ENCODE measurements at regions not wholly inside any gene's neighbourhood (a gene's known extent, or its start where the extent isn't known, plus 50 kb on each side); places are given as distances from the start of the nearest gene placed in this dataset.

DNA sequence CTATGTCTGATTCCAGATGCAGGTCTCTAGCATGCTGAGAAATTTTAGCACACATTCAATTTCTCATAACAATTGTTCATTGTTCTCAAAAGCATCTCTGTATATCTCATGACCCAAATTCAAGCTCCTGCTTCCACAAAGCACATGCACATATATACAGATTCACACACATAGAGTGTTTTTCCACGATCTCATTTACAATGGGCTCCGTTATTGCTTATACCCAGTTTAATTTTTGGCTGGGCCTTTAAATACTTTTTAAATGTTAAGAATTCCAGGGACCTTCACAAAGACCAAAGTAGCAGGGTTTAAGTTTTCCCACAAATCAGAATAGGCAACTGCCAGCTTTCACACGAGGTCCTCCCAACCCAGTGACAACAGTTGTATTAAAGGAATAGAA, 333.5 kb upstream of the SEMA6D start:
- Histone ChIP-seq H3K27ac (ENCODE audit: low read depth in 1 of 2, low read length in 2 of 2) (no peak overlapping the region), H3K9ac (ENCODE audit: low read depth in 1 of 2, low read length in 2 of 2) (no peak overlapping the region), H3K4me1 (ENCODE audit: control insufficient read depth in 4 of 4, insufficient read depth in 4 of 4, low read length in 3 of 4) (no peaks in the 10 kb centered on the region), H3K27me3 (ENCODE audit: control insufficient read depth in 4 of 4, insufficient read depth in 4 of 4, low read length in 3 of 4) (no peaks in the 10 kb centered on the region), H3K9me3 (ENCODE audit: control insufficient read depth in 4 of 4, low read length in 3 of 4) (no peaks in the 10 kb centered on the region), H3K4me3 (ENCODE audit: low read depth in 1 of 3, low read length in 3 of 3) (no peak overlapping the region), H3K36me3 (ENCODE audit: control insufficient read depth in 4 of 4, insufficient read depth in 3 of 4, low read depth in 1 of 4, low read length in 3 of 4) (no peaks in the 10 kb centered on the region)
- TF ChIP-seq JUND (IDR thresholded peaks at IDR 0.05) = no peak
- TF ChIP-seq, protein P1, sequence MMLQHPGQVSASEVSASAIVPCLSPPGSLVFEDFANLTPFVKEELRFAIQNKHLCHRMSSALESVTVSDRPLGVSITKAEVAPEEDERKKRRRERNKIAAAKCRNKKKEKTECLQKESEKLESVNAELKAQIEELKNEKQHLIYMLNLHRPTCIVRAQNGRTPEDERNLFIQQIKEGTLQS (IDR thresholded peaks at IDR 0.05) = no peak
- TF ChIP-seq GABPA (IDR thresholded peaks at IDR 0.05 in 1 of 2, conservative IDR thresholded peaks at IDR 0.05 in 1 of 2) = no peak
- TF ChIP-seq HNF4G (IDR thresholded peaks at IDR 0.05) = no peak
- TF ChIP-seq YY1 (IDR thresholded peaks at IDR 0.05) = no peak
- TF ChIP-seq, protein P2, sequence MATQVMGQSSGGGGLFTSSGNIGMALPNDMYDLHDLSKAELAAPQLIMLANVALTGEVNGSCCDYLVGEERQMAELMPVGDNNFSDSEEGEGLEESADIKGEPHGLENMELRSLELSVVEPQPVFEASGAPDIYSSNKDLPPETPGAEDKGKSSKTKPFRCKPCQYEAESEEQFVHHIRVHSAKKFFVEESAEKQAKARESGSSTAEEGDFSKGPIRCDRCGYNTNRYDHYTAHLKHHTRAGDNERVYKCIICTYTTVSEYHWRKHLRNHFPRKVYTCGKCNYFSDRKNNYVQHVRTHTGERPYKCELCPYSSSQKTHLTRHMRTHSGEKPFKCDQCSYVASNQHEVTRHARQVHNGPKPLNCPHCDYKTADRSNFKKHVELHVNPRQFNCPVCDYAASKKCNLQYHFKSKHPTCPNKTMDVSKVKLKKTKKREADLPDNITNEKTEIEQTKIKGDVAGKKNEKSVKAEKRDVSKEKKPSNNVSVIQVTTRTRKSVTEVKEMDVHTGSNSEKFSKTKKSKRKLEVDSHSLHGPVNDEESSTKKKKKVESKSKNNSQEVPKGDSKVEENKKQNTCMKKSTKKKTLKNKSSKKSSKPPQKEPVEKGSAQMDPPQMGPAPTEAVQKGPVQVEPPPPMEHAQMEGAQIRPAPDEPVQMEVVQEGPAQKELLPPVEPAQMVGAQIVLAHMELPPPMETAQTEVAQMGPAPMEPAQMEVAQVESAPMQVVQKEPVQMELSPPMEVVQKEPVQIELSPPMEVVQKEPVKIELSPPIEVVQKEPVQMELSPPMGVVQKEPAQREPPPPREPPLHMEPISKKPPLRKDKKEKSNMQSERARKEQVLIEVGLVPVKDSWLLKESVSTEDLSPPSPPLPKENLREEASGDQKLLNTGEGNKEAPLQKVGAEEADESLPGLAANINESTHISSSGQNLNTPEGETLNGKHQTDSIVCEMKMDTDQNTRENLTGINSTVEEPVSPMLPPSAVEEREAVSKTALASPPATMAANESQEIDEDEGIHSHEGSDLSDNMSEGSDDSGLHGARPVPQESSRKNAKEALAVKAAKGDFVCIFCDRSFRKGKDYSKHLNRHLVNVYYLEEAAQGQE (IDR thresholded peaks at IDR 0.05) = no peak
- no peak for TF ChIP-seq RXRA (IDR thresholded peaks at IDR 0.05)
- TF ChIP-seq FOXA1 (IDR thresholded peaks at IDR 0.05) = no peak
- TF ChIP-seq FOXA2 (IDR thresholded peaks at IDR 0.05) = no peak
- no peak for TF ChIP-seq EGR1 (IDR thresholded peaks at IDR 0.05; ENCODE audit: low read depth in 2 of 2)
- TF ChIP-seq NR2F2 (IDR thresholded peaks at IDR 0.05) = no peak
- TF ChIP-seq RAD21 (IDR thresholded peaks at IDR 0.05) = no peak
- TF ChIP-seq, protein P3, sequence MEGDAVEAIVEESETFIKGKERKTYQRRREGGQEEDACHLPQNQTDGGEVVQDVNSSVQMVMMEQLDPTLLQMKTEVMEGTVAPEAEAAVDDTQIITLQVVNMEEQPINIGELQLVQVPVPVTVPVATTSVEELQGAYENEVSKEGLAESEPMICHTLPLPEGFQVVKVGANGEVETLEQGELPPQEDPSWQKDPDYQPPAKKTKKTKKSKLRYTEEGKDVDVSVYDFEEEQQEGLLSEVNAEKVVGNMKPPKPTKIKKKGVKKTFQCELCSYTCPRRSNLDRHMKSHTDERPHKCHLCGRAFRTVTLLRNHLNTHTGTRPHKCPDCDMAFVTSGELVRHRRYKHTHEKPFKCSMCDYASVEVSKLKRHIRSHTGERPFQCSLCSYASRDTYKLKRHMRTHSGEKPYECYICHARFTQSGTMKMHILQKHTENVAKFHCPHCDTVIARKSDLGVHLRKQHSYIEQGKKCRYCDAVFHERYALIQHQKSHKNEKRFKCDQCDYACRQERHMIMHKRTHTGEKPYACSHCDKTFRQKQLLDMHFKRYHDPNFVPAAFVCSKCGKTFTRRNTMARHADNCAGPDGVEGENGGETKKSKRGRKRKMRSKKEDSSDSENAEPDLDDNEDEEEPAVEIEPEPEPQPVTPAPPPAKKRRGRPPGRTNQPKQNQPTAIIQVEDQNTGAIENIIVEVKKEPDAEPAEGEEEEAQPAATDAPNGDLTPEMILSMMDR (IDR thresholded peaks at IDR 0.05; ENCODE audit: low read depth, low read length, missing input control) = no peak
- TF ChIP-seq, protein P4, sequence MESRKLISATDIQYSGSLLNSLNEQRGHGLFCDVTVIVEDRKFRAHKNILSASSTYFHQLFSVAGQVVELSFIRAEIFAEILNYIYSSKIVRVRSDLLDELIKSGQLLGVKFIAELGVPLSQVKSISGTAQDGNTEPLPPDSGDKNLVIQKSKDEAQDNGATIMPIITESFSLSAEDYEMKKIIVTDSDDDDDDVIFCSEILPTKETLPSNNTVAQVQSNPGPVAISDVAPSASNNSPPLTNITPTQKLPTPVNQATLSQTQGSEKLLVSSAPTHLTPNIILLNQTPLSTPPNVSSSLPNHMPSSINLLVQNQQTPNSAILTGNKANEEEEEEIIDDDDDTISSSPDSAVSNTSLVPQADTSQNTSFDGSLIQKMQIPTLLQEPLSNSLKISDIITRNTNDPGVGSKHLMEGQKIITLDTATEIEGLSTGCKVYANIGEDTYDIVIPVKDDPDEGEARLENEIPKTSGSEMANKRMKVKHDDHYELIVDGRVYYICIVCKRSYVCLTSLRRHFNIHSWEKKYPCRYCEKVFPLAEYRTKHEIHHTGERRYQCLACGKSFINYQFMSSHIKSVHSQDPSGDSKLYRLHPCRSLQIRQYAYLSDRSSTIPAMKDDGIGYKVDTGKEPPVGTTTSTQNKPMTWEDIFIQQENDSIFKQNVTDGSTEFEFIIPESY (IDR thresholded peaks at IDR 0.05) = no peak
- no peak for TF ChIP-seq HNF4A (conservative IDR thresholded peaks at IDR 0.05)
- TF ChIP-seq TAF1 (conservative IDR thresholded peaks at IDR 0.05) = no peak
- 71% methylated on average over 3 of the region's 3 CpGs for WGBS
- DNase-seq (ENCODE audit: low spot score) = no peak

DNA sequence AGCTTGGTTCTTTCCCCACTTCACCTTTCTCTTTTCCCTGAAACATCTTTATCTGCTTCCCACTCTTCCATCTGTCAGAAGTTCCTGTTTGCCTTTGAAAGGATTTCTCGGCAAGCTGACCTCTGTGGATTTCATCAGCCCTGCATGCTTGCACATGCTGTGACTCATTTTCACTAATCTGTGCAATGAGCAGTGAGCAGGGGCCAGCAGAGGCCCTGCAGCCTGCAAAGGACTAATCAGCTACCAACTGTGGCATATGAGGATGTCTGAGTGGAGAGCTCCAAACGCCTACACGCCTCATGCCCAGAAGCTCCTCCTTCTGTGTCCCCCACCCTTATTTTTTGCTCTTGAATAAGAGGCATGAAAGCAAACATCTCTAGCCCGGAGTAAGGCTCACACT, 333.0 kb upstream of the SEMA6D start:
- no peak for TF ChIP-seq FOXA2 (IDR thresholded peaks at IDR 0.05)
- TF ChIP-seq GABPA (IDR thresholded peaks at IDR 0.05 in 1 of 2, conservative IDR thresholded peaks at IDR 0.05 in 1 of 2) = no peak
- TF ChIP-seq RAD21 (IDR thresholded peaks at IDR 0.05) = no peak
- no peak for TF ChIP-seq EGR1 (IDR thresholded peaks at IDR 0.05; ENCODE audit: low read depth in 2 of 2)
- TF ChIP-seq, protein P3 (IDR thresholded peaks at IDR 0.05; ENCODE audit: low read depth, low read length, missing input control) = no peak
- TF ChIP-seq TAF1 (conservative IDR thresholded peaks at IDR 0.05) = no peak
- no peak for TF ChIP-seq HNF4G (IDR thresholded peaks at IDR 0.05)
- TF ChIP-seq, protein P1 (IDR thresholded peaks at IDR 0.05) = no peak
- TF ChIP-seq, protein P5, sequence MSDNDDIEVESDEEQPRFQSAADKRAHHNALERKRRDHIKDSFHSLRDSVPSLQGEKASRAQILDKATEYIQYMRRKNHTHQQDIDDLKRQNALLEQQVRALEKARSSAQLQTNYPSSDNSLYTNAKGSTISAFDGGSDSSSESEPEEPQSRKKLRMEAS (IDR thresholded peaks at IDR 0.05) = no peak
- no peak for TF ChIP-seq HNF4A (conservative IDR thresholded peaks at IDR 0.05)
- no peak for TF ChIP-seq JUND (IDR thresholded peaks at IDR 0.05)
- TF ChIP-seq, protein P2 (IDR thresholded peaks at IDR 0.05) = no peak
- TF ChIP-seq RXRA (IDR thresholded peaks at IDR 0.05) = no peak
- H3K4me3 ChIP-seq (ENCODE audit: low read depth in 1 of 3, low read length in 3 of 3) = no peak overlapping the region
- no peak for DNase-seq (ENCODE audit: low spot score)
- no peak overlapping the region for H3K27ac ChIP-seq (ENCODE audit: low read depth in 1 of 2, low read length in 2 of 2)
- WGBS = 44% methylated on average over 4 of the region's 4 CpGs
- no peaks in the 10 kb centered on the region for H3K36me3 ChIP-seq (ENCODE audit: control insufficient read depth in 4 of 4, insufficient read depth in 3 of 4, low read depth in 1 of 4, low read length in 3 of 4)
- no peak overlapping the region for H3K9ac ChIP-seq (ENCODE audit: low read depth in 1 of 2, low read length in 2 of 2)
- H3K4me1 ChIP-seq (ENCODE audit: control insufficient read depth in 4 of 4, insufficient read depth in 4 of 4, low read length in 3 of 4) = no peaks in the 10 kb centered on the region
- H3K27me3 ChIP-seq (ENCODE audit: control insufficient read depth in 4 of 4, insufficient read depth in 4 of 4, low read length in 3 of 4) = no peaks in the 10 kb centered on the region
- no peaks in the 10 kb centered on the region for H3K9me3 ChIP-seq (ENCODE audit: control insufficient read depth in 4 of 4, low read length in 3 of 4)
